ENCODE measurements at regions not wholly inside any gene's neighbourhood (a gene's known extent, or its start where the extent isn't known, plus 50 kb on each side); places are given as distances from the start of the nearest gene placed in this dataset.

DNA sequence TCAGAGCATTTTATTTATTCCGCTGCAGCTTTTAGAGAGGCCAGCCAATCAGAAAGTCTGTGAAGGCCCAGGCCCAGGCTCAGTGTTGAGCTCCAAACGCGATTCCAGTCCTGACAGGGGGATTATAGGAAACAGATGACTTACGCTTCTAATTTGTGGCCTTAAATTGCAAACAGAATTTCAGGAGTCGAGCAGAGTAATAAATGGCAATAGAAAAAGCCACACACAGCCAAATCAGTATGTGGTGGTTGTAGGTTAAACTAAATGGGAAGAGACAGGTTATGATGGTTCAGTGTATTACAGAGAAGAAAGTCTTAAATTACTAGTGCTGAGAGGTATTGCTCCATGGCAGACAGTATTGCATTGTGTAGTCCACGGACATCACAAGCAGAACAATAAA lies 131.0 kb upstream of the ZEB2 start:
- no peak for DNase-seq (ENCODE audit: low spot score, unreplicated experiment)
- Mint-ChIP-seq H3K4me3 (ENCODE audit: low read depth) (no peak overlapping the region), H3K27me3 (peaks cover 3% of the 10 kb centered on the region), H3K4me1 (ENCODE audit: low read depth) (peaks cover 2% of the 10 kb centered on the region), H3K36me3 (ENCODE audit: insufficient read depth) (no peaks in the 10 kb centered on the region), H3K27ac (no peak overlapping the region), H3K9me3 (ENCODE audit: low read depth) (no peaks in the 10 kb centered on the region)
- TF ChIP-seq, protein P1, sequence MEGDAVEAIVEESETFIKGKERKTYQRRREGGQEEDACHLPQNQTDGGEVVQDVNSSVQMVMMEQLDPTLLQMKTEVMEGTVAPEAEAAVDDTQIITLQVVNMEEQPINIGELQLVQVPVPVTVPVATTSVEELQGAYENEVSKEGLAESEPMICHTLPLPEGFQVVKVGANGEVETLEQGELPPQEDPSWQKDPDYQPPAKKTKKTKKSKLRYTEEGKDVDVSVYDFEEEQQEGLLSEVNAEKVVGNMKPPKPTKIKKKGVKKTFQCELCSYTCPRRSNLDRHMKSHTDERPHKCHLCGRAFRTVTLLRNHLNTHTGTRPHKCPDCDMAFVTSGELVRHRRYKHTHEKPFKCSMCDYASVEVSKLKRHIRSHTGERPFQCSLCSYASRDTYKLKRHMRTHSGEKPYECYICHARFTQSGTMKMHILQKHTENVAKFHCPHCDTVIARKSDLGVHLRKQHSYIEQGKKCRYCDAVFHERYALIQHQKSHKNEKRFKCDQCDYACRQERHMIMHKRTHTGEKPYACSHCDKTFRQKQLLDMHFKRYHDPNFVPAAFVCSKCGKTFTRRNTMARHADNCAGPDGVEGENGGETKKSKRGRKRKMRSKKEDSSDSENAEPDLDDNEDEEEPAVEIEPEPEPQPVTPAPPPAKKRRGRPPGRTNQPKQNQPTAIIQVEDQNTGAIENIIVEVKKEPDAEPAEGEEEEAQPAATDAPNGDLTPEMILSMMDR (IDR thresholded peaks at IDR 0.05; ENCODE audit: unreplicated experiment), result no peak

DNA sequence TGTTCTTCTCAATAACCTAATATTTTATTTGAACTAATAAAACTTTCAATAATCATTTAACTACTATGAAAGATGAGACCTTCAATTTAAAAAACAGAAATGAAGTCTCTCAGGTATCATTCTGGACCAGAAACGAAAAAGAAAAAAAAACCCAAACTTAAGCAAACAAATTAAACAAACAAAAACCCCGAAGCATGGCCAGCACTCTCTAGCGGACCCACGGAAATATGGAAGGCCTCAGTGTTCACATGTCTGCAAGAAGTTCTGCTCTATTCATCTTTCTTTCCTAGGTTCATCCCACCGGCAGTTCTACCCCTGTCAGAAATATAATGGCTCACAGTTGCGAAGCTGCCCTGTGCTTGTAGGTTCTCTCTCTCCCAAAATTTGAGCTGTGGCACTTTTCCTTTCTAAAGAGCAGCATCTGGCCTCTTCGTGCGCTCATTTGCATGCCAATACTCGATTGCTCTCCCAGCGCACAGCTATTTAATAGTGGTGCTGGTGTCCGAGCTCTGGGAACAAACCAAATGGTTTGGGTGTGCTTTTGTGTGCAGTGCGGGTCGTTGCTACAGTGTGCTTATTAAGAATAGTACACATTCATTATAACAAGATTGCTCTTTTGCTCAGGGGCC lies 129.0 kb upstream of the ZEB2 start:
- Mint-ChIP-seq H3K27ac (no peak overlapping the region), H3K4me3 (ENCODE audit: low read depth) (no peak overlapping the region), H3K27me3 (peaks cover 3% of the 10 kb centered on the region), H3K9me3 (ENCODE audit: low read depth) (no peaks in the 10 kb centered on the region), H3K4me1 (ENCODE audit: low read depth) (peaks cover 2% of the 10 kb centered on the region), H3K36me3 (ENCODE audit: insufficient read depth) (no peaks in the 10 kb centered on the region)
- DNase-seq (ENCODE audit: low spot score, unreplicated experiment), result no peak
- TF ChIP-seq, protein P1 (IDR thresholded peaks at IDR 0.05; ENCODE audit: unreplicated experiment), result no peak

DNA sequence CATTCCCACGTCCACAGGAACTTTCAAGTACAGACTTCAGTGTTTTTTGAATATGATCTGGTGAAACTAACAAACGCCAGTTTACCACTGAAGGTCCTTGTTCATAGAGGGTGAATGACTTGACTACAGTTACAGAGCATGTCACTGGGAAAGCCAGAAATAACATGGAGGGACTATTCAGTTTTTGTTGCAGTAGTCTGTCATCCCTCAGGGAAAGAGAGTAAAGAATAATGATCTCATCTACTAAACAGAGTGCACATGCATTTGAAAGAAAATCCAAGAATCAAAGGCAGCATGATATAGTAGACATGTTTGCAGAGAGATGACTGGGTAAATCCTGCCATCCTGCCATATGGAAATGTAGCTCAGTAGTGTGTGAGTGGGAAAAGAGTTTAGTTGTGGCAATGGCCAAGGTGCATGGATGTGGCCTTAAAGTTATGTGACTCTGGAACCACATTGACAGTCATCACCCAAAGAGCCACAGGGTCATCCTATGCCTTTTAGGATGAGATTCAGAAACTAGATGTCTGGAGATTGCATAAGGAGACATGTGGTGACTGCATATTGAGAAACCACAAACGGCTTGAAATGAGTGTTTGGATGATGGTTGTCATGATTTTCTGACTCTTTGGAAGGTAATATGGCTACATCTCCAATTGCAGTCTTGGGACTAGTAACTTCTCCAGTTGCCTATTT lies 125.3 kb upstream of the ZEB2 start:
- Mint-ChIP-seq H3K9me3 (ENCODE audit: low read depth) (no peaks in the 10 kb centered on the region), H3K27ac (no peak overlapping the region)

DNA sequence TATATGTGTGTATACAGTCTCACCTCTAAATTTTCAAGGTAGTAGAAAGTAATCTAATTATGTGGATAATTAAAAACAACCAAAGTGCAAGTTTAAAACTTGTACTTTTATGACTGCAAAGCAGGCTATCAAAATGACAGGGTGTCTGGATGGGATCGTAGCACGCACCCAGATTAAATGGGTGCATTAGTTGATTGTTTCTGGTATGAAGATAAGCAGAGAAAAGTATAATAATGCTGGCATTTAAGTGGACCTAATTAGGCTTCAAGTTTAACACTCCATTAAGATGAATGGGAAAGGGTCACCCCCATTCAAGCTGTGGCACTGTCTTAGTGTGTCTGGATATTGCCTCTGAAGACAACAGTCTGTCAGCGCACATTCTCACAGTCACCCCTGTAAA lies 124.6 kb upstream of the ZEB2 start:
- TF ChIP-seq, protein P1 (IDR thresholded peaks at IDR 0.05; ENCODE audit: unreplicated experiment), result no peak
- DNase-seq (ENCODE audit: low spot score, unreplicated experiment), result no peak
- Mint-ChIP-seq H3K27me3 (peaks cover 5% of the 10 kb centered on the region), H3K27ac (no peak overlapping the region), H3K9me3 (ENCODE audit: low read depth) (no peaks in the 10 kb centered on the region), H3K36me3 (ENCODE audit: insufficient read depth) (no peaks in the 10 kb centered on the region), H3K4me3 (ENCODE audit: low read depth) (no peak overlapping the region), H3K4me1 (ENCODE audit: low read depth) (peaks cover 2% of the 10 kb centered on the region)

More for the DNA sequence above, 125.3 kb upstream of the ZEB2 start:
- TF ChIP-seq, protein P1 (IDR thresholded peaks at IDR 0.05; ENCODE audit: unreplicated experiment), result no peak
- Mint-ChIP-seq H3K4me1 (ENCODE audit: low read depth) (peaks cover 2% of the 10 kb centered on the region), H3K36me3 (ENCODE audit: insufficient read depth) (no peaks in the 10 kb centered on the region), H3K4me3 (ENCODE audit: low read depth) (no peak overlapping the region), H3K27me3 (peaks cover 5% of the 10 kb centered on the region)
- no peak for DNase-seq (ENCODE audit: low spot score, unreplicated experiment)

DNA sequence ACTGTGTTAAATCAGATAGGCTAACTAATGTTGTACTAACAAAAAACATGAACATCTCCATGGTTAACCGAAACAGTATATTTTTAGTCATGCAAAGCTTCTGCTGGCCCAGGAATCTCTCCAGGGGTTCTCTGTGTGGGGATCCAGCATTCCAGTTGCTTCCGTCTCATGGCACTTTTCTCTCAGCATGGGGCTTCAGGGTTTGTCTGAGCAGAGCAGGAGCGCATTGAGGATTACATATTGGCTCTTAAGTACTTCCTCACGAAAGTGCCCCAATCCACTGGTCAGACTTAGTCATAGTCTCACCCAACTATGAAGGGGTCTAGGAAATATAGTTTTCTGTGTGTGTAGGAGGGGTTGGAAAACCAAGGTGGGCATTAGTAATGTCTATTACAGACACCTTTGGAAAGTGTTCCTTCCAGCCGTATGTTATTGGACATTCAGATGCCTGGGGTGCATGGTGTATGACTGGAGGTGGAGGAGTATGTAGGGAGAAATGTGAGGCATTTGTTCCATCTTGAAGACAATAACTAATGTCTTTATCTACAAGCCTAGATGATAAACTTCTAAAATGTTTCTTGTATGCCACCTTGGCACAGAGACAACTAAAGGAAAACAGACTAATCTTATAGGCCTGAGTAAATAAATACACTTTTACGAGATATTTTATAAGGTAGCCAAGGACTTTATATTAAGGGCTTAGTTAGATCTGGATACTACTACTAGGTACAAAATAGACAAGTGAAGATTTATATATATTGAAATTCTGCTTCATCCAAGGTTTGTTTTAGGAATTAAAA lies 123.8 kb upstream of the ZEB2 start:
- Mint-ChIP-seq H3K9me3 (ENCODE audit: low read depth) (peaks cover 2% of the 10 kb centered on the region), H3K36me3 (ENCODE audit: insufficient read depth) (peaks cover 1% of the 10 kb centered on the region), H3K4me3 (ENCODE audit: low read depth) (no peak overlapping the region), H3K27me3 (peaks cover 5% of the 10 kb centered on the region), H3K4me1 (ENCODE audit: low read depth) (no peaks in the 10 kb centered on the region), H3K27ac (no peak overlapping the region)
- TF ChIP-seq, protein P1 (IDR thresholded peaks at IDR 0.05; ENCODE audit: unreplicated experiment), result no peak
- no peak for DNase-seq (ENCODE audit: low spot score, unreplicated experiment)

Data from progenitor cell of endocrine pancreas (in vitro differentiated cells).